MM.1S (cell line): ENCODE measurements at regions not wholly inside any gene's neighbourhood (a gene's known extent, or its start where the extent isn't known, plus 50 kb on each side); places are given as distances from the start of the nearest gene placed in this dataset.
"Not testable (repeated sequence)": the region's sequence is repeated elsewhere in the genome, so short reads cannot be mapped to it uniquely, and the experiment has no call there.

Experiments used
- DNase-seq: peaks from one replicate; pipeline ENCODE4 v3.0.0-alpha.2; 2015
- H2AFZ ChIP-seq: fragments of 300-600 bp; sonication (generic); 2 replicates; pipeline ENCODE4 v1.6.0; 2016; ENCODE audit warnings: antibody characterized with exemption, low read length
- H3F3A ChIP-seq: fragments of 300-600 bp; sonication (generic); 2 replicates; pipeline ENCODE4 v1.6.1; 2016; ENCODE audit warnings: mild to moderate bottlenecking, antibody characterized with exemption, low read length, moderate library complexity, mixed read lengths; ENCODE audit not compliant: insufficient read depth
- H3K27ac ChIP-seq: fragments of 300-600 bp; sonication (generic); 2 replicates; pipeline ENCODE4 v1.5.1; 2016; ENCODE audit warnings: mild to moderate bottlenecking, low read length
- H3K27me3 ChIP-seq: fragments of 300-600 bp; sonication (generic); replicated peaks from 2 replicates; pipeline ENCODE4 v1.6.0; 2016; ENCODE audit warnings: low read length; ENCODE audit not compliant: insufficient read depth
- H3K36me3 ChIP-seq: fragments of 300-600 bp; sonication (generic); replicated peaks from 2 replicates; pipeline ENCODE4 v1.6.1; 2016; ENCODE audit warnings: mild to moderate bottlenecking, low read length, mixed read lengths; ENCODE audit not compliant: insufficient read depth
- H3K4me1 ChIP-seq: fragments of 300-600 bp; sonication (generic); 2 replicates; pipeline ENCODE4 v1.6.1; 2016; ENCODE audit warnings: low read length, mixed read lengths
- H3K4me2 ChIP-seq: fragments of 300-600 bp; sonication (generic); 2 replicates; pipeline ENCODE4 v1.6.0; 2016; ENCODE audit warnings: low read depth, low read length
- H3K4me3 ChIP-seq: fragments of 300-600 bp; sonication (generic); 2 replicates; pipeline ENCODE4 v1.5.1; 2016; ENCODE audit warnings: low read length, mixed read lengths
- H3K79me2 ChIP-seq: fragments of 300-600 bp; sonication (generic); 2 replicates; pipeline ENCODE4 v1.6.1; 2016; ENCODE audit warnings: mixed run types, low read length, mixed read lengths
- H3K9ac ChIP-seq: fragments of 300-600 bp; sonication (generic); 2 replicates; pipeline ENCODE4 v1.6.1; 2016; ENCODE audit warnings: low read length, mixed read lengths
- H3K9me2 ChIP-seq: fragments of 300-600 bp; sonication (generic); replicated peaks from 2 replicates; pipeline ENCODE4 v1.6.1; 2016; ENCODE audit warnings: mild to moderate bottlenecking, low read length, mixed read lengths; ENCODE audit not compliant: insufficient read depth
- H3K9me3 ChIP-seq: fragments of 300-600 bp; sonication (generic); replicated peaks from 2 replicates; pipeline ENCODE4 v1.6.1; 2016; ENCODE audit warnings: mild to moderate bottlenecking, low read length, mixed read lengths; ENCODE audit not compliant: insufficient read depth
- H4K20me1 ChIP-seq: fragments of 300-600 bp; sonication (generic); 2 replicates; pipeline ENCODE4 v1.6.1; 2016; ENCODE audit warnings: mild to moderate bottlenecking, low read length, moderate library complexity, mixed read lengths; ENCODE audit not compliant: insufficient read depth
- CTCF ChIP-seq: fragments of 300-600 bp; sonication (generic); IDR thresholded peaks from 2 replicates; pipeline ENCODE4 v1.5.1; 2016; ENCODE audit warnings: antibody characterized with exemption, low read length, mixed read lengths
- EZH2 ChIP-seq: fragments of 300-600 bp; sonication (generic); optimal IDR thresholded peaks from 2 replicates; pipeline ENCODE3; 2017; ENCODE audit warnings: low read depth, mild to moderate bottlenecking, antibody characterized with exemption, low read length, mixed read lengths
- EZH2phosphoT487 ChIP-seq: fragments of 300-600 bp; sonication (generic); IDR thresholded peaks from 2 replicates; pipeline ENCODE4 v1.6.1; 2018; ENCODE audit warnings: antibody characterized with exemption, low read length

- peak; percentile 34 for DNase-seq
- no peaks in the 10 kb centered on the region for H3K9me3 ChIP-seq
- no peak overlapping the region for H2AFZ ChIP-seq
- no peaks in the 10 kb centered on the region for H3K36me3 ChIP-seq
- 0 out of 2 replicates have a peak, but pooled peaks cover 11% of the 10 kb centered on the region for H3K4me1 ChIP-seq
- H3K27me3 ChIP-seq: no peaks in the 10 kb centered on the region
- TF ChIP-seq EZH2phosphoT487 (no peak), CTCF (peak; percentile 62)
- no peak overlapping the region for H3K4me3 ChIP-seq
- H3K9me2 ChIP-seq: no peaks in the 10 kb centered on the region
- no peaks in the 10 kb centered on the region for H4K20me1 ChIP-seq
- H3K79me2 ChIP-seq: no peaks in the 10 kb centered on the region
- no peak overlapping the region for H3K4me2 ChIP-seq
- H3K9ac ChIP-seq: no peak overlapping the region
- no peaks in the 10 kb centered on the region; the same call in 1 of the 2 replicates for H3F3A ChIP-seq
- H3K27ac ChIP-seq: no peak overlapping the region
Observed at GRCh38 chr14:106378191-106378590, 851.8 kb downstream of the TMEM121 start.

- H3K36me3 ChIP-seq: no peaks in the 10 kb centered on the region
Observed at GRCh38 chr14:106380740-106381139, 854.4 kb downstream of the TMEM121 start.

DNA sequence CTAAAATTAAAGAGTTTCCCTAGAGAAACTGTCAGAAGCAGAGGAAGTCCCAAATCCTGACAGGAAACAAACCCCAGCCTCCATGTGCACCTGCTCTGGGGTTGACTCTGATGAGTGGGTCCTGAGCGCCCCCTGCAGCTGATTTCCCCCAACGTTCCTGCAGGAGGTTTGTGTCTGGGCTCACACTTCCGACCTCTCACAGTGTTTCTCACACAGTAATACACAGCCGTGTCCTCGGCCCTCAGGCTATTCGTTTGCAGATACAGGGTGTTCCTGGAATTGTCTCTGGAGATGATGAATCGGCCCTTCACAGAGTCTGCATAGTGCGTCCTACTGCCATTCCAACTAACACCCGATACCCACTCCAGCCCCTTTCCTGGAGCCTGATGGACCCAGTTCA lies 862.8 kb downstream of the TMEM121 start:
- not testable (repeated sequence) for H3K36me3 ChIP-seq, H3K79me2 ChIP-seq, H3K9me3 ChIP-seq, H2AFZ ChIP-seq, H3F3A ChIP-seq, H3K4me1 ChIP-seq, H3K9me2 ChIP-seq, H3K4me2 ChIP-seq, H3K9ac ChIP-seq, H3K27me3 ChIP-seq, H3K27ac ChIP-seq, H4K20me1 ChIP-seq, DNase-seq, H3K4me3 ChIP-seq

More at GRCh38 chr14:106380740-106381139, 854.4 kb downstream of the TMEM121 start:
- no peak for DNase-seq
- H3K27ac ChIP-seq: no peak overlapping the region
- no peaks in the 10 kb centered on the region for H4K20me1 ChIP-seq
- no peaks in the 10 kb centered on the region for H3F3A ChIP-seq
- H3K27me3 ChIP-seq: no peaks in the 10 kb centered on the region
- no peak overlapping the region for H3K4me3 ChIP-seq
- H3K79me2 ChIP-seq: no peaks in the 10 kb centered on the region
- no peak overlapping the region for H3K4me2 ChIP-seq
- H3K9me3 ChIP-seq: no peaks in the 10 kb centered on the region
- H3K9me2 ChIP-seq: no peaks in the 10 kb centered on the region
- no peak for TF ChIP-seq CTCF
- no peak for TF ChIP-seq EZH2
- no peak for TF ChIP-seq EZH2phosphoT487
- H3K9ac ChIP-seq: no peak overlapping the region
- H2AFZ ChIP-seq: no peak overlapping the region
- H3K4me1 ChIP-seq: no peaks in the 10 kb centered on the region

GRCh38 chr14:106390401-106390800 lies 864.0 kb downstream of the TMEM121 start:
- no peaks in the 10 kb centered on the region for H3K9me3 ChIP-seq
- TF ChIP-seq CTCF (no peak), EZH2 (no peak), EZH2phosphoT487 (no peak)
- no peaks in the 10 kb centered on the region for H4K20me1 ChIP-seq
- H3K4me2 ChIP-seq: no peak overlapping the region
- DNase-seq: no peak
- no peak overlapping the region for H3K9ac ChIP-seq
- H3K4me3 ChIP-seq: no peak overlapping the region
- no peak overlapping the region for H3K27ac ChIP-seq
- no peak overlapping the region for H2AFZ ChIP-seq
- no peaks in the 10 kb centered on the region for H3K27me3 ChIP-seq
- H3K9me2 ChIP-seq: no peaks in the 10 kb centered on the region
- no peaks in the 10 kb centered on the region for H3K79me2 ChIP-seq
- H3K4me1 ChIP-seq: no peaks in the 10 kb centered on the region
- H3F3A ChIP-seq: no peaks in the 10 kb centered on the region
- no peaks in the 10 kb centered on the region for H3K36me3 ChIP-seq
